Ishikawa (cell line): ENCODE measurements at regions not wholly inside any gene's neighbourhood (a gene's known extent, or its start where the extent isn't known, plus 50 kb on each side); places are given as distances from the start of the nearest gene placed in this dataset.

Source experiments
- CEBPB ChIP-seq: IDR thresholded peaks from 2 replicates; pipeline ENCODE4 v1.6.1; 2012
- EGR1 ChIP-seq: IDR thresholded peaks from 2 replicates; pipeline ENCODE4 v1.6.1; 2012
- MAX ChIP-seq: IDR thresholded peaks from 2 replicates; pipeline ENCODE4 v1.6.1; 2012
- RAD21 ChIP-seq: IDR thresholded peaks from 2 replicates; pipeline ENCODE4 v1.6.1; 2012; ENCODE audit warnings: low read depth

GRCh38 chr9:84511651-84512050 lies 157.9 kb upstream of the NTRK2 start:
- TF ChIP-seq CEBPB (no peak), MAX (no peak), RAD21 (no peak), EGR1 (no peak)
